DMS 273 treated with DMSO at 0.1 percent for 48 hours (cell line): ENCODE measurements at regions not wholly inside any gene's neighbourhood (a gene's known extent, or its start where the extent isn't known, plus 50 kb on each side); places are given as distances from the start of the nearest gene placed in this dataset.
"Not testable (repeated sequence)": the region's sequence is repeated elsewhere in the genome, so short reads cannot be mapped to it uniquely, and the experiment has no call there.

Experiments used
- DNase-seq: peaks from one replicate; lab custom pipeline; 2025; lab: John Stamatoyannopoulos, UW

GRCh38 chr3:164460851-164461250, 617.4 kb downstream of the SI start:
- no peak for DNase-seq

- no peak for DNase-seq
Observed at GRCh38 chr3:164459521-164460151, 618.7 kb downstream of the SI start.

- DNase-seq = no peak
Observed at GRCh38 chr3:164458986-164459385, 619.3 kb downstream of the SI start.

- no peak for DNase-seq
Observed at GRCh38 chr3:164453714-164454113, 624.6 kb downstream of the SI start.

GRCh38 chr3:164452707-164453106, 625.6 kb downstream of the SI start:
- DNase-seq = no peak

- DNase-seq = no peak
Observed at GRCh38 chr3:164451072-164451910, 627.0 kb downstream of the SI start.

GRCh38 chr3:164450276-164450905, 627.9 kb downstream of the SI start:
- no peak for DNase-seq

- no peak for DNase-seq
Observed at GRCh38 chr3:164419220-164419619, 659.1 kb downstream of the SI start.

GRCh38 chr3:164418414-164418813, 659.9 kb downstream of the SI start:
- peak; percentile 71 for DNase-seq

- DNase-seq = no peak
Observed at GRCh38 chr3:164417955-164418354, 660.3 kb downstream of the SI start.

- no peak for DNase-seq
Observed at GRCh38 chr3:164416491-164417222, 661.6 kb downstream of the SI start.

GRCh38 chr3:164408326-164408725, 670.0 kb downstream of the SI start:
- no peak for DNase-seq

GRCh38 chr3:164407111-164407510, 671.2 kb downstream of the SI start:
- DNase-seq = no peak

- DNase-seq = no peak
Observed at GRCh38 chr3:164406281-164406680, 672.0 kb downstream of the SI start.

GRCh38 chr3:164401923-164402322, 676.4 kb downstream of the SI start:
- DNase-seq = no peak

GRCh38 chr3:164401440-164401839, 676.9 kb downstream of the SI start:
- DNase-seq = not testable (repeated sequence)

- DNase-seq = no peak
Observed at GRCh38 chr3:164397462-164397861, 680.8 kb downstream of the SI start.

- no peak for DNase-seq
Observed at GRCh38 chr3:164393171-164393570, 685.1 kb downstream of the SI start.

GRCh38 chr3:164390046-164390445, 688.2 kb downstream of the SI start:
- no peak for DNase-seq

- DNase-seq = no peak
Observed at GRCh38 chr3:164387236-164387635, 691.1 kb downstream of the SI start.

- no peak for DNase-seq
Observed at GRCh38 chr3:164380156-164380555, 698.1 kb downstream of the SI start.

- DNase-seq = peak; percentile 30
Observed at GRCh38 chr3:164377466-164377865, 700.8 kb downstream of the SI start.
